T-helper 1 cell treated with Interleukin-12 subunit alpha and Interleukin-12 subunit beta and Interleukin-4 antibody, amounts not matched to agents 30 μg/mL and 1 μg/mL, for 36 hours (primary cell): ENCODE measurements at regions not wholly inside any gene's neighbourhood (a gene's known extent, or its start where the extent isn't known, plus 50 kb on each side); places are given as distances from the start of the nearest gene placed in this dataset.
"Not testable (repeated sequence)": the region's sequence is repeated elsewhere in the genome, so short reads cannot be mapped to it uniquely, and the experiment has no call there.

ENCODE experiments used
- H3K27ac Mint-ChIP-seq: one replicate; pipeline ENCODE4 v1.8.0; 2021; ENCODE audit warnings: mild to moderate bottlenecking, mixed read lengths
- H3K27me3 Mint-ChIP-seq: one replicate; pipeline ENCODE4 v1.8.0; 2021; ENCODE audit warnings: low read depth, mixed read lengths
- H3K36me3 Mint-ChIP-seq: one replicate; pipeline ENCODE4 v1.8.0; 2021; ENCODE audit warnings: low read depth, mixed read lengths
- H3K4me1 Mint-ChIP-seq: one replicate; pipeline ENCODE4 v1.8.0; 2021; ENCODE audit warnings: low read depth, mixed read lengths
- H3K4me3 Mint-ChIP-seq: one replicate; pipeline ENCODE4 v1.8.0; 2021; ENCODE audit warnings: mild to moderate bottlenecking, moderate library complexity, mixed read lengths
- H3K9me3 Mint-ChIP-seq: one replicate; pipeline ENCODE4 v1.8.0; 2021; ENCODE audit warnings: mixed read lengths

DNA sequence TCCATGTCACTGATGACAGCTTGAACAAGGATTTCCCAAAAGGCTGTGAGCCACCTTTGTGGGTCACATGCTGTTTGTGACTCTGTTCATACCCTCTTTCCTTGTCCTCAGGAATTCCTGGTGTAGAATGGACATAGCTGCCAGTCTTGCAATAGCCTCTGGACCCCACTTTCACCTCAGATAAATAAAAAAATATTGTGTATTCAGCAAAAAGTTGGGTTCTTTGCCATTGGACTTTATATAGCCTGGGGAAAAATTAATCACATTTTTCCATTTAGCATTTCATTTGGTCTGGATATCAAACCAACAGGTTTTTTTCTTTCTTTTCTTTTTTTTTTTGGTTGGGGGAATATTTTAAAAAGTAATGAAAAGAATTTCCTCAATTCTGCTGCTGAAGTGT is 144.8 kb downstream of the PDCD6IP start:
- Mint-ChIP-seq H3K27ac (no peak overlapping the region), H3K9me3 (no peaks in the 10 kb centered on the region), H3K36me3 (no peaks in the 10 kb centered on the region), H3K4me3 (no peak overlapping the region), H3K27me3 (no peaks in the 10 kb centered on the region), H3K4me1 (no peaks in the 10 kb centered on the region)

DNA sequence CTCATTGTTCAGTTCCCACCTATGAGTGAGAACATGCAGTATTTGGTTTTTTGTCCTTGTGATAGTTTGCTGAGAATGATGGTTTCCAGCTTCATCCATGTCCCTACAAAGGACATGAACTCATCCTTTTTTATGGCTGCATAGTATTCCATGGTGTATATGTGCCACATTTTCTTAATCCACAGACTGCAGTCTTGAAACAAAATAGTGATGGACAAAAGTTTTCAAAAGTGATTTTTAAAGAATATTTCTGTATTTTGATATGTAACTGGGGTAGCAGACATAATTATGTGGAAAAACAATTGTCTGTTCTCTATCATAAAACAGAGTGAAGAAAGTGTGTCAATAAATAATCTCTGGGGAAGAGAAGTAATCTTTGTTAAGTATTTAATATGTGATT is 148.2 kb downstream of the PDCD6IP start:
- H3K27me3 Mint-ChIP-seq, H3K36me3 Mint-ChIP-seq, H3K4me3 Mint-ChIP-seq, H3K27ac Mint-ChIP-seq, H3K4me1 Mint-ChIP-seq, H3K9me3 Mint-ChIP-seq: not testable (repeated sequence)

DNA sequence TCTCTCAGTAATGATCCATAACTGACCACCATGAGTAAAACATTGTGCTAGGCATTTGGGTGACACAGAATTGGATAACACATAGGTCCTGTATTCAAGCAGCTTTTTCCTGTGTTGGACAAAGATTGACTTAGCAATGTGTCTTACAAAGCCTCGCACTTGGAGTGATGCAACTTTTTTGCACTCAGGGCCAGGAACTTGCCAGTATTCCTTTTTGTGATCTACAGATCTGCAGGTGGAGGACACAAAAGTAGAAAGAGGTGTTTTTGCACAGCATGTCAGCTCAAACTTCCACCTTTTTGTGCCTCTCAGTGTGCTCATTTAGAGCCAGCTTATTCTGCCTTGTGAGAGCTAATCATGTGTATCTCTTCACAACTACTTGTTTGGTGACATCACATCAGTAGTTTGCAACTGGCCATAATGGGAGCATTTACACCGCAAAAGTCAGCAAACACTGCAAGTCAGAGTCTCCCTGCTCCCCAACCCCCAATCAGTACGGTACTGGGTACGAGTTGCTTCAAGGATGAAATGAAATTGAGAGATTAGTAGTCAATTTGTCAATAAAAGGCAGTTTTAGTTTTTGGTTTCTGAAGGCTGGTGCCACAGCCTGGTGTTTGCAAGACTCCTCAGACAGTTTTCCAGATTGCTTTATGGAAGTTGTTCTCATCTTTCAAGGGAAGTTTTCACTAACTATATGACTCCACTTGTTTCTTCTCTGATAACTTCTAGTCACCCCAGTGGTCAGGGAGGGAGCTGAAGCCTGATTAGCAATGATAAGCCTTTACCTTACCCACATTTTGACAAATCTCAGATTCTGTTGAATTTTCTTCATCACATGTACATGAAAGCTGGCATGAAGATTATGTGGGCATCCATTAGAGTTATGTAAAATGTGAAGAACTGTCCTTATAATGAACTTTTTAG is 149.1 kb downstream of the PDCD6IP start:
- no peak overlapping the region for H3K4me3 Mint-ChIP-seq
- H3K27ac Mint-ChIP-seq: no peak overlapping the region
- H3K4me1 Mint-ChIP-seq: no peaks in the 10 kb centered on the region
- H3K36me3 Mint-ChIP-seq: no peaks in the 10 kb centered on the region
- H3K27me3 Mint-ChIP-seq: no peaks in the 10 kb centered on the region
- no peaks in the 10 kb centered on the region for H3K9me3 Mint-ChIP-seq

DNA sequence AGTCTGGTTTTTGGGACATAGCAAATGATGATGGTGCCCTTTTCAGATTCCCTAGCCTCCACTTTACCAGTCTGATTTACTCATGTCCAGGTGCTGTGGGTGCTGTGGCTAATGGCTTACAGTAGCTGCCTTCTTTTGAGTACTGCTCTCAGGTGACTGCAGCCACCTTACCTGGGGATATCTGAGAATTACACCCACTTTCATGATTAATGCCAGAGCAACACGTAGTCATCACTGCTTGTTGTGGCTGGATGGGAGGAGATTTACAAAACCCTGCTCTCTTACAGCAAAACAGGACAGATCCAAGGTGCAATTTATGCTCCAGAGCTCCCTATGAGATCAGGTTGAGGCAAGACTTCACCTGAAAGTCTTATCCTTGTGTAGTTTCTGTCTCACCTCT is 150.6 kb downstream of the PDCD6IP start:
- Mint-ChIP-seq H3K9me3 (no peaks in the 10 kb centered on the region), H3K27ac (no peak overlapping the region), H3K36me3 (no peaks in the 10 kb centered on the region), H3K4me1 (no peaks in the 10 kb centered on the region), H3K4me3 (no peak overlapping the region), H3K27me3 (no peaks in the 10 kb centered on the region)

DNA sequence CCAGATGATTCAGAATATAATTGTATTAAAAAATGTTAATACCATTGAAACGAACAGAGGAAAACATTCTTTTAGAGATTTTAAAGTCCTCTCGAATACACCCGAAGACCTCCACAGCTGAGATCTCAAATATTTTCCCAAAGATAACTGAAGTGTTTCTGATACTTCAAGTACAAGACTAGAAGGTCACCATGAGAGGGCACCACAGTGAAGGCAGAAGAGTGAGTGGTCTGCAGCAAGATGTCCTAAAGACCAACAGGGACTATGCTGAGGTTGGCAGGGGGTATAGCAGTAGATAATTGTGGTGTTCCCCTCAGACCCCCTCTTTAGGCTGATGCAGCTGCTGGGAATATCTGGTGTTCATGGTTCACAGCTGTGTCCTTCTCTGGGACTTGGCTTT is 156.5 kb downstream of the PDCD6IP start:
- Mint-ChIP-seq H3K4me3 (no peak overlapping the region), H3K27ac (no peak overlapping the region), H3K9me3 (no peaks in the 10 kb centered on the region), H3K4me1 (no peaks in the 10 kb centered on the region), H3K36me3 (no peaks in the 10 kb centered on the region), H3K27me3 (no peaks in the 10 kb centered on the region)

DNA sequence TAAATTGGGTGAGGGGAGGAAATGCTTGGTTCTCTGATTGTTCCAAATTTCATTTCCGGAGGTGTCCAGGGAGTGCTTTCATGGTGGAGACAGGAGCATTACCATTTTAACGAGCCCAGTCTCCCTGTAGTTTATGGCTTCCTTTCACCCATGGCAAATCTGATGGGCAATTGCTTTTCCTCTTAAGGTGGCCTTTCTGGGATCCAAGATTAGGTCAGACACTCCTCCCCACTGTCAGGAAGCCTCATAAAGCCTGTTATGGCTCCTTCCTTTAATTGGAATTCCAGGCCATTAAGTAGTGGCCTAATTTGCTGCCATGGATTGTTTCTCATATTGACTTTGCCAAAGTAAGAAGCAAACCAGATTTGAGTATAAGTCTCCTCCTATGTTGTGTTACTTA is 157.8 kb downstream of the PDCD6IP start:
- Mint-ChIP-seq H3K4me3 (no peak overlapping the region), H3K27me3 (no peaks in the 10 kb centered on the region), H3K36me3 (no peaks in the 10 kb centered on the region), H3K9me3 (no peaks in the 10 kb centered on the region), H3K27ac (no peak overlapping the region), H3K4me1 (no peaks in the 10 kb centered on the region)

DNA sequence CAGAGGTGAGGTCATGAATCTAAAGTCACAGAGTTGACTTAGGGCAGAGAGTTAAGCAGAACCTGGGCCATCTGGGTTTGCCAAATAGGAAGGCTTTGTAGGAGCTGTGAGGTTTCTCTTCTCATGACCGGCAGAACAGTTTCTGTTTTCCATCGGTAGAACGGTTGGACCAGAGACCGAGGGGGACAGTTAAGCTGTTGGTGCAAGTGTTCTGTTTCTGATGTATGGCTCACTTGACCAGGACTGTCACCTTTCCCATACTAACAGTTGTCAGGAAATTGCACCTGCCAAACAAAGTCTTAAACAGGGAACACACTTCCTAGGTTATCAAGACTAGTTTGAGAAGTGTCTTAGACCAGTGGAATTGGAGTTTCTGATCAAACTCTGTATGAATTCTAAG is 158.3 kb downstream of the PDCD6IP start:
- no peak overlapping the region for H3K27ac Mint-ChIP-seq
- no peaks in the 10 kb centered on the region for H3K27me3 Mint-ChIP-seq
- H3K4me3 Mint-ChIP-seq: no peak overlapping the region
- H3K9me3 Mint-ChIP-seq: no peaks in the 10 kb centered on the region
- H3K36me3 Mint-ChIP-seq: no peaks in the 10 kb centered on the region
- no peaks in the 10 kb centered on the region for H3K4me1 Mint-ChIP-seq

DNA sequence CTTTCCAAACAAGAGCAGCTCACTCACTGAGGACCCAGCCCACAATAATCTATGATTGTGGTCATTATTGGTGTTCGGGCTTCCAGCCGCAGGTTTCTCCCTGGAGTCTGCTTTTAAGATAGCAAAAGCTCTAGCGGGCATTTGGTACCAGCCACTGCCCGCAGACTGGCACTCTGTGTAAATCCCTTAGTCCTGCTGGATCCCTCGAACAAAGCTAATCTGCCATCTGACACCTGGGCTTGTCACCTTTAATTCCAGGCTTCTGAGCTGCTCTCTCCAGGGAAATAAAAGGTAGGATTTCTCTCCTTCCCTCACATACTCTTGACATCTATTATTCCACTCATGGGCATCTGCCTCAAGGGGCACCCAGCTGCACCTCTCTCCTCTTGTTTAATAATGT is 158.7 kb downstream of the PDCD6IP start:
- Mint-ChIP-seq H3K27me3 (no peaks in the 10 kb centered on the region), H3K4me3 (no peak overlapping the region), H3K27ac (no peak overlapping the region), H3K36me3 (no peaks in the 10 kb centered on the region), H3K9me3 (no peaks in the 10 kb centered on the region), H3K4me1 (no peaks in the 10 kb centered on the region)

DNA sequence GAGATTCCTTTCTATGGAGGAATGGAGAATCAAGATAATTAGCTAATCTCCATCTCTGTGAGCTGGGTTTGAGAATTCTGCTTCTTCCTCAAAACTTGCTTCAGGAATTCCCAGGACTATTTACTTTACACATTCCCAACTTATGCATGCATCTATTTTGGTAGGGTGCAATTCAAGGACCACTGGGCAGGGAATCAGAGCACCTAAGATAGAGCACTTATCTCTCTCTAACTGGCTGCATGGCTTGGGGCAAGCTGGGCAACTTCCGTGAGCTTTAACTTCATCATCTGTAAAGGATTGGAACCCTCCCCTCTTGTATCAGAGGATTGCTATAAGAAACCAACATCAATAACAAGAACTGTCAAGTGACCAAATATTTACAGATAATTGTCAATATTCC is 160.2 kb downstream of the PDCD6IP start:
- Mint-ChIP-seq H3K36me3 (no peaks in the 10 kb centered on the region), H3K27ac (no peak overlapping the region), H3K4me1 (no peaks in the 10 kb centered on the region), H3K9me3 (no peaks in the 10 kb centered on the region), H3K4me3 (no peak overlapping the region), H3K27me3 (no peaks in the 10 kb centered on the region)

DNA sequence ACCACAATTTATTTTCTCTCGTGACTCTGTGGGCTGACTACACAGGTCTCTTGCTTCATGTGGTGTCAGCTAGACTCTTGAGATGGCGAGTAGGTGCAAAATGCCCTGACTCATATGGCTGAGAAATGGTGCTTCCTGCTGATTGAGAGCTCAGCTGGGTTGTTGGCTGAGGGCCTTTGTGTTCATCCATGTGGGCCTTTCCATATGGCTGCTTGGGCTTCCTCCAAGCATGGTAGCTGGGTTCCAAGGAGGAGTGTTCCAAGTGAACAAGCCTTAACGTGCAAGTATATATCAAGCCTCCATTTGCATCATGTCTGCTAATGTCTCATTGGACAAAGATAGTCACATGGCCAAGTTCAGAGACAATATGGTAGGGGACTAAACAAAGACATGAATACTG is 164.0 kb downstream of the PDCD6IP start:
- no peaks in the 10 kb centered on the region for H3K4me1 Mint-ChIP-seq
- no peak overlapping the region for H3K27ac Mint-ChIP-seq
- H3K9me3 Mint-ChIP-seq: no peaks in the 10 kb centered on the region
- H3K36me3 Mint-ChIP-seq: no peaks in the 10 kb centered on the region
- H3K27me3 Mint-ChIP-seq: no peaks in the 10 kb centered on the region
- no peak overlapping the region for H3K4me3 Mint-ChIP-seq

DNA sequence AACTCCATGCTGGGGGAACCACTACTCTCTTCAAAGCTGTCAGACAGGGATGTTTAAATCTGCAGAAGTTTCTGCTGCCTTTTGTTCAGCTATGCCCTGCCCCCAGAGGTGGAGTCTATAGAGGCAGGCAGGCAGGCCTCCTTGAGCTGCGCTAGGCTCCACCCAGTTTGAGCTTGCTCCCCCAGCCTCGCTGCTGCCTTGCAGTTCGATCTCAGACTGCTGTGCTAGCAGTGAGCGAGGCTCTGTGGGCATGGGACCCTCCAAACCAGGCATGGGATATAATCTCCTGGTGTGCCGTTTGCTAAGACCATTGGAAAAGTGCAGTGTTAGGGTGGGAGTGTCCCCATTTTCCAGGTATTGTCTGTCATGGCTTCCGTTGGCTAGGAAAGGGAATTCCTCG is 171.8 kb downstream of the PDCD6IP start:
- not testable (repeated sequence) for H3K4me3 Mint-ChIP-seq, H3K27ac Mint-ChIP-seq, H3K27me3 Mint-ChIP-seq, H3K36me3 Mint-ChIP-seq, H3K9me3 Mint-ChIP-seq, H3K4me1 Mint-ChIP-seq

DNA sequence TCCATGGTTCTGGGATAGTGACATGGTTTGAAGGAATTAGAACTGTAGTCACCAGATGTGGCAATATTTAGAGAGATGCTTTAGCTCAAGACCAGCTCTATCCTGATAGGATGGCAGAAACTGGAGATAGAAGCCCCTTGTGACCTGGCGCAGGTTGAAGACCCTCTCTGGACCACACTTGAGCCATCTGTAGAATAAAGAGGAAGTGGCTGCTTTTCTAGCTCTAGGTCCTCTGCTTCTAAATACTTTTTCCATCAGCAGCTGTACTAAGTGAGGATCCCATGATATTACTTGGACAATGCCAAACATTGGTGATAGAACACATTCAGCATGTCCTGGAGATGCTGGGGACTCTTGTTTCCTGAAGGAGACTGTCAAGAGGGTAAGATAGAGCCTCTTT is 172.6 kb downstream of the PDCD6IP start:
- Mint-ChIP-seq H3K27me3 (no peaks in the 10 kb centered on the region), H3K27ac (no peak overlapping the region), H3K9me3 (peaks cover 6% of the 10 kb centered on the region), H3K36me3 (no peaks in the 10 kb centered on the region), H3K4me1 (no peaks in the 10 kb centered on the region), H3K4me3 (no peak overlapping the region)

DNA sequence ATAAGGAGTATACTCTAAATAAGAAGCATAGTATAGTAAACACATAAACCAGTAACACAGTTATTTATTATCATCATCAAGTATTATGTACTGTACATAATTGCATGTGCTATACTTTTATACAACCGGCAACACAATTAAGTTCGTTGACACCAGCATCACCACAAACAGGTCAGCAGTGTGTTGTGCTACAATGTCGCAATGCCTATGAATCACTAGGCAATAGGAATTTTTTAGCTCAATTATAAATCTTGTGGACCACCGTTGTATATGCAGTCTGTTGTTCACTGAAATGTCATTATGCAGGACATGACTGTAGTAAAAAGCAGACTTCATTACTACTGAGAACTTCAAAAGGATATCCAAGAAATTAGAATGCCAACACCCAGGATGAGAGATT is 177.0 kb downstream of the PDCD6IP start:
- H3K4me3 Mint-ChIP-seq: no peak overlapping the region
- peaks cover 5% of the 10 kb centered on the region for H3K9me3 Mint-ChIP-seq
- H3K27me3 Mint-ChIP-seq: no peaks in the 10 kb centered on the region
- no peaks in the 10 kb centered on the region for H3K36me3 Mint-ChIP-seq
- H3K4me1 Mint-ChIP-seq: no peaks in the 10 kb centered on the region
- H3K27ac Mint-ChIP-seq: no peak overlapping the region

DNA sequence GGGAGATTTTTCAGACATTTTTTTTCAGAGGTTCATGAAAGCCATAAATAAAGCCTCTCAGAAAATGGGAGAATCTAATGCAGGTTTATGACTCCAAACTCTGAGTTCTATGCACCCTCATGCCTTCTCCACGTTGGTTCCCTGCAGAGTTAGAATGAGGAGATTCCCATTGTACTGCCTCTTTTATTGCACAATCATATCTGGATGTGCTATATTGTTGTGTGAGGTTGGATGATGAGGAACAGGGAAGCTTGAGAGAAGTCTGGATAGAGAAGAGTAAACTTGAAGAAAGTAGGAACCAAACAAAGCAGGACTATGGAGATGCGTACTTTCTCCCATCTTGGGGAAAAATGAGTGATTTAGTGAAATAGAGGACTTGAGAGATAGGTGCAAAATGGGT is 178.8 kb downstream of the PDCD6IP start:
- H3K36me3 Mint-ChIP-seq: no peaks in the 10 kb centered on the region
- no peak overlapping the region for H3K27ac Mint-ChIP-seq
- no peak overlapping the region for H3K4me3 Mint-ChIP-seq

DNA sequence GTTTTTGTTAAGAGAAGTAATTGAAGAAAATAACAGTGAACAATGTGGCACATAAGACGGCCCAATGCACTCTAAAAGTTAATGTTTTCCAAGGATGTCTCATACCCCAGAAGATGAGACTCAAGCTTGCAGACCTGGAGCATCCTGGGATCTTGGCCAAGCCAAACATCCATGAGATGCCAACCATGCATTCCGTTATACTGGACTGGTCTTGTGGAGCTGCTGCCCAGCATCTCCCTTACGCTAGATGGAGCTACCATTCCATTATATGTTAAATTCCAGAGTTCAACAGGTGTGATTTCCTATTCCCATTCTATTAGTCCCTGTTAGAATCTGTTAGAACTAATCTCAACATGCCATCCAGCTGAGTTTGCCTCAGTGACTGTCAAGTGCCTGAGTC is 181.8 kb downstream of the PDCD6IP start:
- Mint-ChIP-seq H3K27ac (no peak overlapping the region), H3K9me3 (no peaks in the 10 kb centered on the region), H3K27me3 (no peaks in the 10 kb centered on the region), H3K36me3 (no peaks in the 10 kb centered on the region), H3K4me3 (no peak overlapping the region), H3K4me1 (no peaks in the 10 kb centered on the region)

More for the DNA sequence above, 178.8 kb downstream of the PDCD6IP start:
- no peaks in the 10 kb centered on the region for H3K27me3 Mint-ChIP-seq
- no peaks in the 10 kb centered on the region for H3K4me1 Mint-ChIP-seq
- H3K9me3 Mint-ChIP-seq: no peaks in the 10 kb centered on the region
